H1 (cell line): ENCODE measurements at regions not wholly inside any gene's neighbourhood (a gene's known extent, or its start where the extent isn't known, plus 50 kb on each side); places are given as distances from the start of the nearest gene placed in this dataset.

Source experiments
- CHD7 ChIP-seq: fragments of 300-600 bp; sonication (generic); IDR thresholded peaks from 2 replicates; pipeline ENCODE4 v1.7.1; 2012; ENCODE audit warnings: low read length, moderate library complexity, mild to moderate bottlenecking, inconsistent platforms; ENCODE audit not compliant: insufficient replicate concordance
- CREB1 ChIP-seq: IDR thresholded peaks from 2 replicates; pipeline ENCODE4 v1.6.1; 2012; ENCODE audit warnings: inconsistent platforms
- CTCF ChIP-seq, 3 experiments: IDR thresholded peaks; 1 replicate in 2 of 3; 2 replicates in 1 of 3; pipeline versions ENCODE4 v1.5.1 to v1.6.1; 2011; ENCODE audit warnings: low read length in 3 of 3, mild to moderate bottlenecking in 3 of 3, inconsistent platforms in 2 of 3, low read depth in 1 of 3, moderate library complexity in 1 of 3; ENCODE audit not compliant: insufficient read depth in 1 of 3; ENCODE audit errors: control extremely low read depth in 1 of 3
- EP300 ChIP-seq, 2 experiments: IDR thresholded peaks; 1 replicate in 1 of 2; 2 replicates in 1 of 2; pipeline ENCODE4 v1.6.1; 2011 to 2012; ENCODE audit warnings: low read depth in 2 of 2, low read length in 2 of 2, mild to moderate bottlenecking in 2 of 2, borderline replicate concordance in 1 of 2, inconsistent platforms in 1 of 2, moderate library complexity in 1 of 2
- EZH2 ChIP-seq: fragments of 200-600 bp; sonication (generic); IDR thresholded peaks from 2 replicates; pipeline ENCODE4 v1.7.1; 2012; ENCODE audit warnings: low read depth, mild to moderate bottlenecking, moderate library complexity, low read length, inconsistent platforms; ENCODE audit not compliant: severe bottlenecking
- HDAC6 ChIP-seq: IDR thresholded peaks from one replicate; pipeline ENCODE4 v1.7.1; 2012; ENCODE audit warnings: low read depth, mild to moderate bottlenecking, inconsistent platforms, low read length, moderate library complexity
- KDM1A ChIP-seq: fragments of 200-600, 300-600 bp; sonication (generic); IDR thresholded peaks from 2 replicates; pipeline ENCODE4 v1.7.1; 2016; ENCODE audit warnings: mild to moderate bottlenecking, low read length, borderline replicate concordance
- KDM5A ChIP-seq: fragments of 200-600 bp; IDR thresholded peaks from 2 replicates; pipeline ENCODE4 v1.7.1; 2012; ENCODE audit warnings: mild to moderate bottlenecking, low read length, inconsistent platforms, mixed read lengths
- MAFK ChIP-seq: IDR thresholded peaks from 2 replicates; pipeline ENCODE4 v1.6.1; 2012; ENCODE audit warnings: low read depth, mild to moderate bottlenecking, improper control_type of control experiment, low read length
- MAX ChIP-seq: IDR thresholded peaks from 2 replicates; pipeline ENCODE4 v1.6.1; 2012; ENCODE audit warnings: inconsistent platforms
- POLR2A ChIP-seq, 2 experiments: IDR thresholded peaks; 1 replicate in 1 of 2; 2 replicates in 1 of 2; pipeline ENCODE4 v1.6.1; 2011; ENCODE audit warnings: low read depth in 2 of 2, low read length in 2 of 2, mild to moderate bottlenecking in 2 of 2; ENCODE audit errors: control extremely low read depth in 1 of 2
- POLR2AphosphoS5 ChIP-seq: IDR thresholded peaks from 2 replicates; pipeline ENCODE4 v1.6.1; 2011; ENCODE audit warnings: low read depth, low read length
- RAD21 ChIP-seq, 2 experiments: IDR thresholded peaks in 1 of 2; conservative IDR thresholded peaks in 1 of 2; 2 replicates each; pipeline ENCODE4 v1.6.1; 2011; ENCODE audit warnings: low read depth in 2 of 2, low read length in 2 of 2, improper control_type of control experiment in 1 of 2, inconsistent platforms in 1 of 2, mild to moderate bottlenecking in 1 of 2, moderate library complexity in 1 of 2
- TBP ChIP-seq: IDR thresholded peaks from 2 replicates; pipeline ENCODE4 v1.6.1; 2011; ENCODE audit warnings: low read depth, low read length, improper control_type of control experiment

GRCh38 chr1:30450148-30450817 is 273.1 kb downstream of the MATN1 start:
- TF ChIP-seq HDAC6, result no peak
- no peak for TF ChIP-seq CREB1
- no peak for TF ChIP-seq TBP
- no peak for TF ChIP-seq MAFK
- no peak for TF ChIP-seq RAD21 (IDR thresholded peaks at IDR 0.05 in 1 of 2, conservative IDR thresholded peaks at IDR 0.05 in 1 of 2; ENCODE audit: low read depth in 2 of 2, low read length in 2 of 2)
- no peak for TF ChIP-seq CHD7
- TF ChIP-seq CTCF (IDR thresholded peaks at IDR 0.05; ENCODE audit: control extremely low read depth in 1 of 3, insufficient read depth in 1 of 3, low read depth in 1 of 3, low read length in 3 of 3), result no peak
- TF ChIP-seq POLR2A (IDR thresholded peaks at IDR 0.05; ENCODE audit: control extremely low read depth in 1 of 2, low read depth in 2 of 2, low read length in 2 of 2), result no peak
- TF ChIP-seq KDM1A, result no peak
- TF ChIP-seq MAX, result no peak
- TF ChIP-seq EZH2, result no peak
- no peak for TF ChIP-seq EP300 (IDR thresholded peaks at IDR 0.05; ENCODE audit: borderline replicate concordance in 1 of 2, low read depth in 2 of 2, low read length in 2 of 2)
- no peak for TF ChIP-seq KDM5A
- no peak for TF ChIP-seq POLR2AphosphoS5
